ENCODE measurements at regions not wholly inside any gene's neighbourhood (a gene's known extent, or its start where the extent isn't known, plus 50 kb on each side); places are given as distances from the start of the nearest gene placed in this dataset.

GRCh38 chr18:67280486-67281242 lies 235.9 kb downstream of the DSEL start:
- TF ChIP-seq CTCF (IDR thresholded peaks at IDR 0.05): no peak
- H3K4me1 ChIP-seq: no peaks in the 10 kb centered on the region
- intact Hi-C loops (cut with DNase I): no loop called here
- H3K4me3 ChIP-seq: no peak overlapping the region
- no peak overlapping the region for H3K27ac ChIP-seq
- no peak for DNase-seq
- no peaks in the 10 kb centered on the region for H3K27me3 ChIP-seq
- no peaks in the 10 kb centered on the region for H3K36me3 ChIP-seq
- ATAC-seq: no peak
- WGBS, 2 donors: 78 to 79% methylated on average over 5 of the region's 5 CpGs
- peaks cover 0 to 3% (median 0%) of the 10 kb centered on the region in 11 donors for H3K9me3 ChIP-seq

- Histone ChIP-seq H3K4me3 (no peak overlapping the region), H3K27me3 (no peaks in the 10 kb centered on the region), H3K36me3 (no peaks in the 10 kb centered on the region), H3K9me3 (no peaks in the 10 kb centered on the region), H3K4me1 (no peaks in the 10 kb centered on the region), H3K27ac (no peak overlapping the region)
- DNase-seq (no peak), ATAC-seq (no peak)
- TF ChIP-seq CTCF (IDR thresholded peaks at IDR 0.05): no peak
- intact Hi-C loops (cut with DNase I): no loop called here
- 58 to 71% methylated on average over 3 of the region's 3 CpGs for WGBS, 2 donors
Observed at GRCh38 chr18:67279988-67280387, 236.5 kb downstream of the DSEL start.

- Histone ChIP-seq H3K9me3 (no peaks in the 10 kb centered on the region), H3K27ac (no peak overlapping the region), H3K36me3 (no peaks in the 10 kb centered on the region), H3K4me1 (no peaks in the 10 kb centered on the region), H3K27me3 (no peaks in the 10 kb centered on the region), H3K4me3 (no peak overlapping the region)
- intact Hi-C loops (cut with DNase I): no loop called here
- no peak for DNase-seq
- no peak for TF ChIP-seq CTCF (IDR thresholded peaks at IDR 0.05)
- 86% methylated on average over 2 of the region's 2 CpGs for WGBS, 2 donors
- no peak for ATAC-seq
Observed at GRCh38 chr18:67278984-67279383, 237.5 kb downstream of the DSEL start.

GRCh38 chr18:67276638-67277037 lies 239.9 kb downstream of the DSEL start:
- no peak for ATAC-seq
- Histone ChIP-seq H3K4me3 (no peak overlapping the region), H3K9me3 (peaks cover 0 to 7% (median 0%) of the 10 kb centered on the region in 11 donors), H3K27ac (no peak overlapping the region), H3K36me3 (no peaks in the 10 kb centered on the region), H3K4me1 (no peaks in the 10 kb centered on the region), H3K27me3 (no peaks in the 10 kb centered on the region)
- 77 to 82% methylated on average over 4 of the region's 4 CpGs for WGBS, 2 donors
- TF ChIP-seq CTCF (IDR thresholded peaks at IDR 0.05): no peak
- no peak for DNase-seq
- intact Hi-C loops (cut with DNase I): no loop called here

Measured in heart right ventricle (tissue), 16 donors.